HCT116 (cell line): ENCODE measurements at regions not wholly inside any gene's neighbourhood (a gene's known extent, or its start where the extent isn't known, plus 50 kb on each side); places are given as distances from the start of the nearest gene placed in this dataset.

Experiments used
- CTCF ChIP-seq, 3 experiments: fragments of 200-600 bp in 1 of 3; sonication (generic) in 1 of 3; IDR thresholded peaks in 2 of 3; conservative IDR thresholded peaks in 1 of 3; 2 replicates each; pipeline ENCODE4 v1.5.1; 2012 to 2017; ENCODE audit warnings: low read depth in 2 of 3, low read length in 2 of 3, antibody characterized with exemption in 1 of 3, borderline replicate concordance in 1 of 3, control low read depth in 1 of 3, mild to moderate bottlenecking in 1 of 3, mixed read lengths in 1 of 3, mixed run types in 1 of 3, moderate library complexity in 1 of 3; ENCODE audit not compliant: insufficient read depth in 1 of 3
- EGR1 ChIP-seq: IDR thresholded peaks from 2 replicates; pipeline ENCODE4 v1.6.1; 2012; ENCODE audit warnings: low read depth
- EZH2 ChIP-seq: fragments of 200-600 bp; sonication (generic); IDR thresholded peaks from 2 replicates; pipeline ENCODE4 v1.6.1; 2017; ENCODE audit warnings: antibody characterized with exemption, mixed run types
- EZH2phosphoT487 ChIP-seq: fragments of 200-600 bp; IDR thresholded peaks from 2 replicates; pipeline ENCODE4 v1.6.1; 2018; ENCODE audit warnings: antibody characterized with exemption, borderline replicate concordance
- JUND ChIP-seq: IDR thresholded peaks from 2 replicates; pipeline ENCODE4 v1.6.1; 2012
- MAX ChIP-seq: IDR thresholded peaks from 2 replicates; pipeline ENCODE4 v1.6.1; 2012
- POLR2A ChIP-seq: IDR thresholded peaks from 2 replicates; pipeline ENCODE4 v1.7.0; 2011; ENCODE audit warnings: borderline replicate concordance; ENCODE audit not compliant: insufficient read depth, insufficient read length; ENCODE audit errors: extremely low read depth
- POLR2AphosphoS5 ChIP-seq: IDR thresholded peaks from 2 replicates; pipeline ENCODE4 v1.6.1; 2011; ENCODE audit warnings: mild to moderate bottlenecking, low read depth, low read length, moderate library complexity
- SP1 ChIP-seq: IDR thresholded peaks from 2 replicates; pipeline ENCODE4 v1.6.1; 2012; ENCODE audit warnings: low read depth
- SRF ChIP-seq: IDR thresholded peaks from 2 replicates; pipeline ENCODE4 v1.6.1; 2012; ENCODE audit warnings: low read depth
- TCF7L2 ChIP-seq: IDR thresholded peaks from 2 replicates; pipeline ENCODE4 v1.7.0; 2011; ENCODE audit warnings: borderline replicate concordance, inconsistent platforms; ENCODE audit not compliant: insufficient read depth, insufficient read length; ENCODE audit errors: extremely low read depth
- YY1 ChIP-seq: IDR thresholded peaks from 2 replicates; pipeline ENCODE4 v1.6.1; 2011; ENCODE audit warnings: low read length, low read depth, moderate library complexity, mild to moderate bottlenecking; ENCODE audit not compliant: insufficient replicate concordance; ENCODE audit errors: extremely low read depth
- ZNF274 ChIP-seq: fragments of 200-500 bp; sonication (Bioruptor generic); IDR thresholded peaks from 2 replicates; pipeline ENCODE4 v1.6.1; 2014; ENCODE audit warnings: mild to moderate bottlenecking, low read depth, low read length, inconsistent platforms

- TF ChIP-seq YY1 (no peak), POLR2A (no peak), TCF7L2 (no peak), EGR1 (no peak), CTCF (IDR thresholded peaks at IDR 0.05 in 2 of 3, conservative IDR thresholded peaks at IDR 0.05 in 1 of 3; ENCODE audit: borderline replicate concordance in 1 of 3, insufficient read depth in 1 of 3, low read depth in 2 of 3, low read length in 2 of 3) (no peak), SP1 (no peak), JUND (no peak), POLR2AphosphoS5 (no peak), EZH2phosphoT487 (no peak), SRF (no peak), EZH2 (no peak), ZNF274 (no peak), MAX (no peak)
Measured at GRCh38 chr5:162377895-162378294, 310.3 kb downstream of the GABRG2 start.
